G401.6 (cell line): ENCODE measurements at regions not wholly inside any gene's neighbourhood (a gene's known extent, or its start where the extent isn't known, plus 50 kb on each side); places are given as distances from the start of the nearest gene placed in this dataset.

Source experiments
- FAIRE-seq: peaks from 2 replicates; lab custom pipeline; 2012; peaks lifted over from hg19 to GRCh38; lab: Jason Lieb, UNC

GRCh38 chr4:125135652-125136051, 179.1 kb upstream of the FAT4 start:
- FAIRE-seq = no peak

GRCh38 chr4:125132729-125133128, 182.0 kb upstream of the FAT4 start:
- FAIRE-seq = no peak

- FAIRE-seq = no peak
These were observed 182.7 kb upstream of the FAT4 start for GRCh38 chr4:125131891-125132680.

GRCh38 chr4:125125276-125125675, 189.5 kb upstream of the FAT4 start:
- no peak for FAIRE-seq

GRCh38 chr4:125123570-125124109, 191.1 kb upstream of the FAT4 start:
- no peak for FAIRE-seq

GRCh38 chr4:125121581-125121980, 193.2 kb upstream of the FAT4 start:
- FAIRE-seq = no peak

GRCh38 chr4:125116431-125116830, 198.3 kb upstream of the FAT4 start:
- no peak for FAIRE-seq

GRCh38 chr4:125115941-125116340, 198.8 kb upstream of the FAT4 start:
- no peak for FAIRE-seq

- no peak for FAIRE-seq
These were observed 199.3 kb upstream of the FAT4 start for GRCh38 chr4:125115476-125115875.

GRCh38 chr4:125112536-125112935, 202.2 kb upstream of the FAT4 start:
- no peak for FAIRE-seq

GRCh38 chr4:125111323-125111722, 203.4 kb upstream of the FAT4 start:
- FAIRE-seq = no peak

GRCh38 chr4:125105561-125105960, 209.2 kb upstream of the FAT4 start:
- FAIRE-seq = no peak

GRCh38 chr4:125104616-125105015, 210.1 kb upstream of the FAT4 start:
- no peak for FAIRE-seq

GRCh38 chr4:125101719-125102118, 213.0 kb upstream of the FAT4 start:
- no peak for FAIRE-seq

GRCh38 chr4:125097729-125098128, 217.0 kb upstream of the FAT4 start:
- FAIRE-seq = no peak

- no peak for FAIRE-seq
These were observed 218.1 kb upstream of the FAT4 start for GRCh38 chr4:125096662-125097061.

GRCh38 chr4:125091541-125091940, 223.2 kb upstream of the FAT4 start:
- FAIRE-seq = no peak

- no peak for FAIRE-seq
These were observed 223.7 kb upstream of the FAT4 start for GRCh38 chr4:125091101-125091500.

- FAIRE-seq = no peak
These were observed 230.1 kb upstream of the FAT4 start for GRCh38 chr4:125084608-125085007.

GRCh38 chr4:125082729-125083417, 231.9 kb upstream of the FAT4 start:
- FAIRE-seq = no peak

GRCh38 chr4:125072269-125072668, 242.5 kb upstream of the FAT4 start:
- no peak for FAIRE-seq

- FAIRE-seq = no peak
These were observed 243.9 kb upstream of the FAT4 start for GRCh38 chr4:125070861-125071260.
